WERI-Rb-1 (cell line): ENCODE measurements at regions not wholly inside any gene's neighbourhood (a gene's known extent, or its start where the extent isn't known, plus 50 kb on each side); places are given as distances from the start of the nearest gene placed in this dataset.
"Not testable (repeated sequence)": the region's sequence is repeated elsewhere in the genome, so short reads cannot be mapped to it uniquely, and the experiment has no call there.

Source experiments
- DNase-seq: peaks from one replicate; pipeline ENCODE4 v3.0.0-alpha.2; 2020
- H3K27ac ChIP-seq: fragments of 250-450 bp; sonication (Bioruptor Pico); 2 replicates; pipeline ENCODE4 v1.5.1; 2020; ENCODE audit warnings: mild to moderate bottlenecking, moderate library complexity
- H3K27me3 ChIP-seq: fragments of 250-450 bp; sonication (Bioruptor Pico); 2 replicates; pipeline ENCODE4 v1.5.1; 2021; ENCODE audit warnings: mild to moderate bottlenecking, low read depth, moderate library complexity; ENCODE audit not compliant: insufficient read depth, severe bottlenecking
- H3K36me3 ChIP-seq: fragments of 250-450 bp; sonication (Bioruptor Pico); 2 replicates; pipeline ENCODE4 v1.5.1; 2020; ENCODE audit warnings: mild to moderate bottlenecking, moderate library complexity
- H3K4me3 ChIP-seq: 2 replicates; pipeline ENCODE4 v1.5.1; 2011; ENCODE audit warnings: low read depth, mild to moderate bottlenecking, control low read depth, low read length
- H3K9me3 ChIP-seq: fragments of 250-450 bp; sonication (Bioruptor Pico); 2 replicates; pipeline ENCODE4 v1.5.1; 2021; ENCODE audit warnings: mild to moderate bottlenecking, moderate library complexity; ENCODE audit not compliant: severe bottlenecking
- TF ChIP-seq, protein P1 (sequence below): IDR thresholded peaks from 2 replicates; pipeline ENCODE4 v1.5.1; 2011; ENCODE audit warnings: low read depth, mild to moderate bottlenecking, control low read depth, inconsistent platforms, low read length

DNA sequence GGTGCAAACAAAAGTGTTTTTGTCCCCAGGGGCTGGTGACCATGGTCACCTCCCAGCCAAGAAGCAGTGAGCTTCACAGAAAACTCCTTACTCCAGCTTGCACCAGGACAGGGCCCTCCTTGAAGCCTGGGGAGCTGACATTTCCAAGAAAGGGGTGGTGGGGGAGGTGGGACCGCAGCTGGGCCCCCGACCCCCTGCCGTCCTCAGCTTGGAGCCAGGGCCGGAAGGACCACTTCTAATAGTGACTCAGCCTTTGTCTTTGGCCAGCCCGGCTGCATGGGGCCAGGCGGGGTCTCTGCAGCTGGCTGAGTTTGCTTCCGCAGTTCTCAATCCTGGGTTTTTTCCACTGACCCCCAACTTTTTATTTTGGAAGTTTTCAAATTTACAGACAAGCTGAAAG is 136.5 kb upstream of the POU3F1 start:
- DNase-seq = no peak
- H3K27ac ChIP-seq = no peak overlapping the region
- H3K4me3 ChIP-seq = no peak overlapping the region
- H3K27me3 ChIP-seq = peaks cover 4% of the 10 kb centered on the region
- no peaks in the 10 kb centered on the region for H3K36me3 ChIP-seq
- H3K9me3 ChIP-seq = no peaks in the 10 kb centered on the region
- TF ChIP-seq, protein P1, sequence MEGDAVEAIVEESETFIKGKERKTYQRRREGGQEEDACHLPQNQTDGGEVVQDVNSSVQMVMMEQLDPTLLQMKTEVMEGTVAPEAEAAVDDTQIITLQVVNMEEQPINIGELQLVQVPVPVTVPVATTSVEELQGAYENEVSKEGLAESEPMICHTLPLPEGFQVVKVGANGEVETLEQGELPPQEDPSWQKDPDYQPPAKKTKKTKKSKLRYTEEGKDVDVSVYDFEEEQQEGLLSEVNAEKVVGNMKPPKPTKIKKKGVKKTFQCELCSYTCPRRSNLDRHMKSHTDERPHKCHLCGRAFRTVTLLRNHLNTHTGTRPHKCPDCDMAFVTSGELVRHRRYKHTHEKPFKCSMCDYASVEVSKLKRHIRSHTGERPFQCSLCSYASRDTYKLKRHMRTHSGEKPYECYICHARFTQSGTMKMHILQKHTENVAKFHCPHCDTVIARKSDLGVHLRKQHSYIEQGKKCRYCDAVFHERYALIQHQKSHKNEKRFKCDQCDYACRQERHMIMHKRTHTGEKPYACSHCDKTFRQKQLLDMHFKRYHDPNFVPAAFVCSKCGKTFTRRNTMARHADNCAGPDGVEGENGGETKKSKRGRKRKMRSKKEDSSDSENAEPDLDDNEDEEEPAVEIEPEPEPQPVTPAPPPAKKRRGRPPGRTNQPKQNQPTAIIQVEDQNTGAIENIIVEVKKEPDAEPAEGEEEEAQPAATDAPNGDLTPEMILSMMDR = no peak

- H3K27ac ChIP-seq, H3K9me3 ChIP-seq, H3K4me3 ChIP-seq, DNase-seq, H3K36me3 ChIP-seq, H3K27me3 ChIP-seq: not testable (repeated sequence)
These were observed 133.8 kb upstream of the POU3F1 start for GRCh38 chr1:38180388-38180787.

GRCh38 chr1:38179483-38179882 is 132.9 kb upstream of the POU3F1 start:
- H3K36me3 ChIP-seq = no peaks in the 10 kb centered on the region
- H3K4me3 ChIP-seq = no peak overlapping the region
- H3K9me3 ChIP-seq = no peaks in the 10 kb centered on the region
- H3K27ac ChIP-seq = no peak overlapping the region
- no peaks in the 10 kb centered on the region for H3K27me3 ChIP-seq
- TF ChIP-seq, protein P1 = no peak
- no peak for DNase-seq

- TF ChIP-seq, protein P1 = no peak
- Histone ChIP-seq H3K36me3 (no peaks in the 10 kb centered on the region), H3K27ac (no peak overlapping the region), H3K4me3 (no peak overlapping the region), H3K9me3 (no peaks in the 10 kb centered on the region), H3K27me3 (no peaks in the 10 kb centered on the region)
- DNase-seq = no peak
These were observed 131.6 kb upstream of the POU3F1 start for GRCh38 chr1:38178216-38178615.

DNA sequence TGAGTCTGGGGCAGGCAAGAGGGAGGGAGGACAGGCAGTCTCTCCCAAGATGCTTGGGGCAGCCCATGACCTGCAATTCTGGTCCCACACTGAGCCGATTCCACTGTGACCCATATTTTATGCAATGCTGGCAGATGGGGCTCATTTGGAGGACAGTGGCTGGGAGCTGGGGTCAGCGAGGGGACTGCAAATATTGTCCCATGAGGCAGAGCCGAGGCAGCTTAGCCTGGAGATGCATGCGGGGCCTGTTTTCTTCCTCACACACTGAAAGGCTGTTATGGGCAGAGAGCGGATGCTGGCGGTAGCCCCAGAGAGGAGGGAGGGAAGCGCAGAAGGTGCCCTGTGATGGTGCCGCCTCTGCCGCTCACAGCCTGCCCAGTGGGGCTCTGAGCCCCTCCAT is 128.5 kb upstream of the POU3F1 start:
- DNase-seq = no peak
- Histone ChIP-seq H3K27me3 (no peaks in the 10 kb centered on the region), H3K36me3 (no peaks in the 10 kb centered on the region), H3K27ac (no peak overlapping the region), H3K4me3 (no peak overlapping the region), H3K9me3 (no peaks in the 10 kb centered on the region)
- TF ChIP-seq, protein P1 = no peak

GRCh38 chr1:38173848-38174247 is 127.3 kb upstream of the POU3F1 start:
- Histone ChIP-seq H3K27me3 (no peaks in the 10 kb centered on the region), H3K36me3 (no peaks in the 10 kb centered on the region), H3K27ac (no peak overlapping the region), H3K4me3 (no peak overlapping the region), H3K9me3 (no peaks in the 10 kb centered on the region)
- DNase-seq = no peak
- TF ChIP-seq, protein P1 = no peak
